H1 (cell line): ENCODE measurements at regions not wholly inside any gene's neighbourhood (a gene's known extent, or its start where the extent isn't known, plus 50 kb on each side); places are given as distances from the start of the nearest gene placed in this dataset.

ENCODE experiments used
- ASH2L ChIP-seq: fragments of 200-600, 300-600 bp; sonication (generic); IDR thresholded peaks from one replicate; pipeline ENCODE4 v1.7.1; 2017; ENCODE audit warnings: low read length
- CHD7 ChIP-seq: fragments of 300-600 bp; sonication (generic); IDR thresholded peaks from 2 replicates; pipeline ENCODE4 v1.7.1; 2012; ENCODE audit warnings: low read length, moderate library complexity, mild to moderate bottlenecking, inconsistent platforms; ENCODE audit not compliant: insufficient replicate concordance
- GTF2F1 ChIP-seq: IDR thresholded peaks from 2 replicates; pipeline ENCODE4 v1.6.1; 2012; ENCODE audit warnings: low read depth, low read length, improper control_type of control experiment, borderline replicate concordance
- KDM4A ChIP-seq: IDR thresholded peaks from one replicate; pipeline ENCODE4 v1.7.1; 2012; ENCODE audit warnings: low read depth, mild to moderate bottlenecking, moderate library complexity, low read length, inconsistent platforms; ENCODE audit not compliant: severe bottlenecking
- MAX ChIP-seq: IDR thresholded peaks from 2 replicates; pipeline ENCODE4 v1.6.1; 2012; ENCODE audit warnings: inconsistent platforms
- POU5F1 ChIP-seq: IDR thresholded peaks from 2 replicates; pipeline ENCODE4 v1.6.1; 2011; ENCODE audit warnings: low read depth, mild to moderate bottlenecking, low read length, moderate library complexity
- RAD21 ChIP-seq, 2 experiments: IDR thresholded peaks in 1 of 2; conservative IDR thresholded peaks in 1 of 2; 2 replicates each; pipeline ENCODE4 v1.6.1; 2011; ENCODE audit warnings: low read depth in 2 of 2, low read length in 2 of 2, improper control_type of control experiment in 1 of 2, inconsistent platforms in 1 of 2, mild to moderate bottlenecking in 1 of 2, moderate library complexity in 1 of 2
- RXRA ChIP-seq: IDR thresholded peaks from 2 replicates; pipeline ENCODE4 v1.6.1; 2011; ENCODE audit warnings: low read depth, mild to moderate bottlenecking, low read length, moderate library complexity; ENCODE audit not compliant: insufficient read depth
- SUZ12 ChIP-seq: fragments of 200-600 bp; sonication (generic); IDR thresholded peaks from 2 replicates; pipeline ENCODE4 v1.6.1; 2012; ENCODE audit warnings: mild to moderate bottlenecking, inconsistent platforms, low read length, moderate library complexity, mixed read lengths
- TEAD4 ChIP-seq: IDR thresholded peaks from 2 replicates; pipeline ENCODE4 v1.6.1; 2012; ENCODE audit warnings: low read depth, low read length, inconsistent platforms, mixed read lengths
- YY1 ChIP-seq: IDR thresholded peaks from 2 replicates; pipeline ENCODE4 v1.6.1; 2011; ENCODE audit warnings: low read depth, mild to moderate bottlenecking, low read length

DNA sequence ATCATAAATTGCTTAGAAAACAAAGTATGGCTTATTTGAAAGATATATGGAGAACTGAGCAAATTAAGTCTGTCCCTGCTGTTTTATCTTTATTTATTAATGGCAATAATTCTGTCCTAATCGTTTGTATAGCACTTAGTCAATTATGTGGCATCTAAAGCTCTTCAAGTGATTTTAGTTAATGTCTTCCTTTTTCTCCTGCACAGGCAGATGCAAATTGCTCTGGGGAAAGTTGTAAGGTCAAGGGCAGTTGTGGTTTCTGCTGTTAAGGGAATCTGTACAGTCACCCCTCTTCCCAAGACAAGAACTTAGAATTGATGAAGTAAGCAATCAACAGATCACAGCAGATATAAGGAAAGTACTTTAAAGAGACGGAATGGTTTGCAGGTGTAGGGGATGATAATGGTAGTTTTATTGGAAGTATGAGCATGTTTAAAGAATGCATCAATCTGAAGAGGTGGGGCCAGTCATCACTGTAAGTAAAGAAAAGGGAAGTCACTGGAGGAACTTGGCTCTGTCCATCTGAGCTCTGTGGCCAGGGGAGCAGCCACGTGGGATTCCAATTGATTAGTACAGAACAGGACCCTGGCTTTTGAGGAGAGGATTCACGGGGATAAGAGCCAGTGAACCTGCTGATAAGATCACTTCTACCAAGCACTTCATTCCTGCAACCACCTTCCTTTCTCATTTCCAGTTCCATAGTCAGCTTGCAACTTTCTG is 116.0 kb upstream of the KCNJ6 start (continued):
- TF ChIP-seq CHD7: no peak
- TF ChIP-seq ASH2L: no peak
- no peak for TF ChIP-seq RAD21 (IDR thresholded peaks at IDR 0.05 in 1 of 2, conservative IDR thresholded peaks at IDR 0.05 in 1 of 2; ENCODE audit: low read depth in 2 of 2, low read length in 2 of 2)
- TF ChIP-seq MAX: no peak
- no peak for TF ChIP-seq SUZ12
- no peak for TF ChIP-seq RXRA
- TF ChIP-seq GTF2F1: no peak
- no peak for TF ChIP-seq YY1
- no peak for TF ChIP-seq KDM4A
- no peak for TF ChIP-seq POU5F1
- TF ChIP-seq TEAD4: no peak
